ENCODE measurements at regions not wholly inside any gene's neighbourhood (a gene's known extent, or its start where the extent isn't known, plus 50 kb on each side); places are given as distances from the start of the nearest gene placed in this dataset.

DNA sequence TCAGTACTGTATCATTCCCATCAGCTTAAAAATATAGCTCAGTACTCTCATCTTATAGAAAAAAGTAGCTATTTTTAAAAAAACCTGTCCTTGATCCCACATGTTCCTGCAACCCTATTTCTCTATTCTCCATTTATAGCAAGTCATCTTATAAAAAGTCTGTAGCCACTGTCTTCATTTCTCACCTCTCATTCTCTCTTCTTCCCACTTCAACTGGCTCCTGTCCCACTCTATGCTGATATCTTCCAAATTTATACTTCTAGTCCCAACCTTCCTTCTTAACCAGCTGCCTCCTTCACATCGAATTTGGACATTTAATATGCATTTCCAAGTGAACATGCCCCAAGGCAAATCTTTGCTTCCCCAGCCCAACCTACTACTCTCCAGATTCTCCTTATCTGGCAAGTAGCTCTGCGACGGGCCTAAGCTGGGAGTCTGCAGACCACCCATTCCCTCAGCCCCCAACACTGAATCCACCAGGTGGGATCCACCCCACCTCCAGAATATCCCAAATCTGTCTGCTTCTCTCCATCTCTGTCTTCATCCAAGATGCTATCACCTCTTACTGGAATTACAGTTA lies 52.0 kb upstream of the TANC2 start:
- H3K4me2 ChIP-seq (ENCODE audit: low read length), result no peak overlapping the region
- ChIA-PET CTCF (ENCODE audit: unreplicated experiment) (no interaction called here), POLR2A (interaction anchor here (0.7 kb wide), 1 partner anchor 137 kb away, joined by 3 read pairs; no protein-coding TSS in a partner anchor)
- DNase-seq (ENCODE audit: low spot score), result no peak
- TF ChIP-seq, protein P1, sequence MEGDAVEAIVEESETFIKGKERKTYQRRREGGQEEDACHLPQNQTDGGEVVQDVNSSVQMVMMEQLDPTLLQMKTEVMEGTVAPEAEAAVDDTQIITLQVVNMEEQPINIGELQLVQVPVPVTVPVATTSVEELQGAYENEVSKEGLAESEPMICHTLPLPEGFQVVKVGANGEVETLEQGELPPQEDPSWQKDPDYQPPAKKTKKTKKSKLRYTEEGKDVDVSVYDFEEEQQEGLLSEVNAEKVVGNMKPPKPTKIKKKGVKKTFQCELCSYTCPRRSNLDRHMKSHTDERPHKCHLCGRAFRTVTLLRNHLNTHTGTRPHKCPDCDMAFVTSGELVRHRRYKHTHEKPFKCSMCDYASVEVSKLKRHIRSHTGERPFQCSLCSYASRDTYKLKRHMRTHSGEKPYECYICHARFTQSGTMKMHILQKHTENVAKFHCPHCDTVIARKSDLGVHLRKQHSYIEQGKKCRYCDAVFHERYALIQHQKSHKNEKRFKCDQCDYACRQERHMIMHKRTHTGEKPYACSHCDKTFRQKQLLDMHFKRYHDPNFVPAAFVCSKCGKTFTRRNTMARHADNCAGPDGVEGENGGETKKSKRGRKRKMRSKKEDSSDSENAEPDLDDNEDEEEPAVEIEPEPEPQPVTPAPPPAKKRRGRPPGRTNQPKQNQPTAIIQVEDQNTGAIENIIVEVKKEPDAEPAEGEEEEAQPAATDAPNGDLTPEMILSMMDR (conservative IDR thresholded peaks at IDR 0.05; ENCODE audit: low read length), result no peak
- no peaks in the 10 kb centered on the region for H4K20me1 ChIP-seq (ENCODE audit: insufficient read depth, low read length)
- H3K36me3 ChIP-seq (ENCODE audit: insufficient read depth, low read length), result no peaks in the 10 kb centered on the region
- no TSS peak for BruUV-seq (replicated peaks)
- no peak overlapping the region for H3K4me3 ChIP-seq (ENCODE audit: low read depth, low read length, poor library complexity, severe bottlenecking)
- no peaks in the 10 kb centered on the region for H3K4me1 ChIP-seq (ENCODE audit: insufficient read depth, low read length, poor library complexity, severe bottlenecking)
- no peaks in the 10 kb centered on the region for H3K9me3 ChIP-seq (ENCODE audit: low read length)
- intact Hi-C loops (cut with micrococcal nuclease; ENCODE audit: unreplicated experiment), result no loop called here
- H3K9me2 ChIP-seq (ENCODE audit: insufficient read depth, low read length), result no peaks in the 10 kb centered on the region
- no peak overlapping the region for H2AFZ ChIP-seq (ENCODE audit: low read length)
- no peaks in the 10 kb centered on the region for H3K79me2 ChIP-seq (ENCODE audit: insufficient read depth, low read depth, low read length)
- no peak overlapping the region for H3K27ac ChIP-seq (ENCODE audit: low read depth, low read length, poor library complexity, severe bottlenecking)

DNA sequence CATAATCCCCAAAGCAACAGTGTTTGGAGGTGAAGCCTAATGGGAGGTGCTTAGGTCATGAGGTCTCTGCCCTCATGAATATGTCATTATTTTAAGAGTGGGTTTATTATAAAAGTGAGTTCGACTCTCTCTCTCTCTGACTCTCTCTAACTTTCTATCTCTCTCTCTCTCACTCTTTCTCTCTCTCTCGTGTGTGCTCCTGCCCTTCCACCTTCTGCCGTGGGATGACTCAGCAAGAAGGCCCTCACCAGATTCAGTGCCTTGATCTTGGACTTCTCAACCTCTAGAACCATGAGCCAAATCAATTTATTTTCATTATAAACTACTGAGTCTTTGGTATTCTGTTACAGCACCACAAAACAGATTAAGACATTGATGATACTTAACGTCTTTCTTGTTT lies 53.7 kb upstream of the TANC2 start:
- no peaks in the 10 kb centered on the region for H3K9me3 ChIP-seq (ENCODE audit: low read length)
- ChIA-PET POLR2A (no interaction called here), CTCF (ENCODE audit: unreplicated experiment) (no interaction called here)
- H3K4me3 ChIP-seq (ENCODE audit: low read depth, low read length, poor library complexity, severe bottlenecking), result no peak overlapping the region
- H3K9me2 ChIP-seq (ENCODE audit: insufficient read depth, low read length), result no peaks in the 10 kb centered on the region
- no peaks in the 10 kb centered on the region for H4K20me1 ChIP-seq (ENCODE audit: insufficient read depth, low read length)
- no peak overlapping the region for H3K4me2 ChIP-seq (ENCODE audit: low read length)
- H3K79me2 ChIP-seq (ENCODE audit: insufficient read depth, low read depth, low read length), result no peaks in the 10 kb centered on the region
- intact Hi-C loops (cut with micrococcal nuclease; ENCODE audit: unreplicated experiment), result no loop called here
- H3K36me3 ChIP-seq (ENCODE audit: insufficient read depth, low read length), result no peaks in the 10 kb centered on the region
- BruUV-seq (replicated peaks), result no TSS peak
- H2AFZ ChIP-seq (ENCODE audit: low read length), result no peak overlapping the region
- no peak for DNase-seq (ENCODE audit: low spot score)
- TF ChIP-seq EZH2phosphoT487 (IDR thresholded peaks at IDR 0.05; ENCODE audit: borderline replicate concordance, low read depth, low read length), result no peak
- TF ChIP-seq, protein P1 (conservative IDR thresholded peaks at IDR 0.05; ENCODE audit: low read length), result no peak
- no peaks in the 10 kb centered on the region for H3K4me1 ChIP-seq (ENCODE audit: insufficient read depth, low read length, poor library complexity, severe bottlenecking)
- H3K27ac ChIP-seq (ENCODE audit: low read depth, low read length, poor library complexity, severe bottlenecking), result no peak overlapping the region

DNA sequence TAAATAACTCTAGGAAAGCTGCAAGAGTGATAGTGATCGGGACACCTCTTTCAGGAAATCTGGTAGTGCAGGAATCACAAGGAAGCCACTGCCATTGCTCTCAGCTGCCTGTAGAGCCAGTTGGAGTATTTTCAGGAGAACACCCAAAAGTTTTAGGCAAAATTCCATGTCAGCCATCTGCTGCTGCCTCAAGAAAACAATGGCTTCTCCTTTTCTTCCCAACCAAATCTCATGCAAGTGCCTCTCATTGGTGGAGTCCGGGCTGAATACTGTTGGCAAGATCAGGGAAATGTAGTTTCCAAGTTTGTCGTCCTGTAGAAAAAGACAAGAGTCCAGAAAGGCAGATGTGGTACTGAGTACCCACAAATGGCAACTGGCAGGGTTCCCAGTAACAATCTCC lies 54.9 kb upstream of the TANC2 start:
- no peak overlapping the region for H3K4me3 ChIP-seq (ENCODE audit: low read depth, low read length, poor library complexity, severe bottlenecking)
- H3K27ac ChIP-seq (ENCODE audit: low read depth, low read length, poor library complexity, severe bottlenecking), result no peak overlapping the region
- no peak overlapping the region for H3K4me2 ChIP-seq (ENCODE audit: low read length)
- ChIA-PET CTCF (ENCODE audit: unreplicated experiment) (no interaction called here), POLR2A (no interaction called here)
- H3K36me3 ChIP-seq (ENCODE audit: insufficient read depth, low read length), result no peaks in the 10 kb centered on the region
- intact Hi-C loops (cut with micrococcal nuclease; ENCODE audit: unreplicated experiment), result no loop called here
- no peaks in the 10 kb centered on the region for H3K4me1 ChIP-seq (ENCODE audit: insufficient read depth, low read length, poor library complexity, severe bottlenecking)
- DNase-seq (ENCODE audit: low spot score), result no peak
- no peaks in the 10 kb centered on the region for H3K79me2 ChIP-seq (ENCODE audit: insufficient read depth, low read depth, low read length)
- no peaks in the 10 kb centered on the region for H3K9me3 ChIP-seq (ENCODE audit: low read length)
- no TSS peak for BruUV-seq (replicated peaks)
- no peaks in the 10 kb centered on the region for H3K9me2 ChIP-seq (ENCODE audit: insufficient read depth, low read length)
- no peak for TF ChIP-seq EZH2phosphoT487 (IDR thresholded peaks at IDR 0.05; ENCODE audit: borderline replicate concordance, low read depth, low read length)
- TF ChIP-seq, protein P1 (conservative IDR thresholded peaks at IDR 0.05; ENCODE audit: low read length), result no peak
- no peak overlapping the region for H2AFZ ChIP-seq (ENCODE audit: low read length)
- no peaks in the 10 kb centered on the region for H4K20me1 ChIP-seq (ENCODE audit: insufficient read depth, low read length)
